Left ventricle myocardium superior (tissue), 1 donor: ENCODE measurements at regions not wholly inside any gene's neighbourhood (a gene's known extent, or its start where the extent isn't known, plus 50 kb on each side); places are given as distances from the start of the nearest gene placed in this dataset.
"Not testable (repeated sequence)": the region's sequence is repeated elsewhere in the genome, so short reads cannot be mapped to it uniquely, and the experiment has no call there.

Experiments
- ATAC-seq: fragments of 200-7000 bp; cut with Tn5 transposase; one replicate; pipeline ENCODE4 v1.9.1; 2020; ENCODE audit warnings: mild to moderate bottlenecking, moderate library complexity
- DNase-seq: peaks from one replicate; pipeline ENCODE4 v3.0.0-alpha.2; 2020
- intact Hi-C: fragments of 100-400 bp; cut with micrococcal nuclease; formaldehyde crosslinking; loops from one replicate; pipeline ENCODE4 v1.11.0; 2022
- donor health status: DM: no; HTN: yes; CAD: no; lungs with severe emphysema.

DNA sequence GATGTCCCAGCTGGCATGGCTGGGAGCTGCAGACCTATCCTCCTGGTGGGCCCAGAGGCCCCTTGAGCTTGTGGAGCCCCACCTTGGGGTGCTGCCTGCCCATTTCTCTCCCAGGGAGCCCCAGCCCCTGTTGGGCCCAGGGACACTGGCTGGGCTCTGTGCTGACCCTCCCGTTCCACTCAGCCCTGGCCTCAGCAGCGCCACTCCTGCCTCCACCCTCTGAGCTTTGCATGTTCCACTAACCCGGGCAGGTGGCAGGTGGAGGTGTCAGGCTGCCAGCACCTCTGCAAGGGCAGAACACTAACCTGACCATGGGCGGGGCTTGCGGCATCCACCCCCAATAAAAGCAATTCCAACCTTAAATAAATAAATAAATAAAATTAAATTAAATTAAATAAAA lies 299.2 kb downstream of the LRIG3 start:
- no peak for DNase-seq
- intact Hi-C loops: no loop called here
- no peak for ATAC-seq

DNA sequence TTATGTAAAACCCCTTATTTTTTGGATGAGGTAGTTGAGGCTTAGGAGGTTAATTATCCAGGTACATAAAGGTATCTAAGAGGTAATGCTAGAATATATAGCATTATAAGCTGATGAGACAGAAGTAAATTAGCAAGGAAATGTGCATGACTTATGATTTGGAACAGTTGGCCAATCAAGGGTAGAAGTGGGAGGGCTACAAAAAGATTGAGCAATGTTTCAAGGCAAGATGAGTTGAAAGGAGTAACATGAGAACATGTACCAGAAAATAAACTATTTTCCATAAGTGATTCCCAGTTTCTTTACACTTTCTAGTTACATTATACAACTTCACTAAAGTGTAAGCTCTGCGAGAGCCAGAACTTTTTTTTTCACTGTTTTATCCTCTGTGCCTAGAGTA lies 290.9 kb downstream of the LRIG3 start:
- no peak for ATAC-seq
- intact Hi-C loops: no loop called here
- DNase-seq: no peak

DNA sequence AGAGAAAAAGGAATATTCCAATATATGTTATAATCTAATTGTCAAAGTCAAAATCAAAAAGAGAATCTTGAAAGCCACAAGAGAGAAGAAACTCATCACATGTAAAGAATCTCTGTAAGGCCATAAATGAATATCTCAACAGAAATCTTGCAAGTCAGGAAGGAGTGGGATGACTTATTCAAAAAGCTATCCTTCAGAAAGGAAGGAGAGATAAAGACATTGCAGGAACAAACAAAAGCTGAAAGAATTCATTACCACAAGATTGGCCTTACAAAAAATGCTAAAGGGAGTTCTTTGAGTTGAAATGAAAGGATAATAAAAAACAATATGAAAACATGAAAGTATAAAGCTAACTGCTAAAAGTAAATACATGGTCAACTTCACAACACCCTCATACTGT lies 286.8 kb downstream of the LRIG3 start:
- ATAC-seq: no peak
- DNase-seq: no peak
- intact Hi-C loops: no loop called here

DNA sequence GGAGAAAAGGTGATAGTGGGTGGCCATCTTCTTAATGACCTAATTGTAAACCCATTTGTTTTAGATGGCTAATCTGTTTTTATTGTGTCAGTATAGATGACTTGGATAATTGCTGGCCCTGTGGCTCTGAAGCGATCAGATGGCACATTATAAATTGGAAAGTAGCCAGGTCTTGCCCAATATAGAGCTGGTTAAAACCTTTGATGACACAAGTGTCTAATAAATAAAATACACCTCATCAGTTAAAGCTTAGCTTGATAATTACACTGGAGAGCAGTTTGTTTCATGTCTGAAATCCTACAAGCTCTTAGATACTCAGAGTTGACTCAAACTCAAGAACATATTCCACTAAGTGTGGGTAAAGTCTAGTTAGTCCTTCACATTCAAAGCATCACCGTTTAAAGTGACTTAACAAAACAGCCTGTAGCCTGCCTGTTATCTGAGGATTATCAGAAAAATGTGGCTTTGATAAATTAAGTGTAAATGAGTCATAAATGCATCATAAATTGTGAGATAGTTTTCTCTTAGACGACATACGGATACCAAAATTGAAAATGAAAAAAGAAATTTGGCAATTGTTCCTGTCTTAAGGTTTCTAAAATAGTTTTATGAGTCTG lies 280.9 kb downstream of the LRIG3 start:
- intact Hi-C loops: no loop called here
- DNase-seq (no peak), ATAC-seq (no peak)

DNA sequence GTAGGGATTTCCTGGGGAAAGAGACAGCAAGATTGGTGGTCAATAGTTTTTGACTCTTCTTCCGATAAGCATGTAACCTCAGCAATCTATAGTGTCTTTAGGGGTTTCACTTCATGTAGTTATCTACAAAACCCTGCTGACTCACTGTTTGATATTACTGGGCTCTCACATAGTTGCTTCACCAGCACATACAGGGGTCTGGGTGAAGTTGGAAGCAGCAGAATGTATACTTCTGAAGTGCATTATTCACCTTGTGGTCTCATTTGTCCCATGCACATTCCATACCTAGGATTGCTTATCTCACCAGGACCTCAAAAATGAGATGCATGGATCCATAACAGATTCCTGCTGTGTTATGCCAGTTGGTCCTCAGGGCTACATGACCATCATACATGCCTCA lies 280.0 kb downstream of the LRIG3 start:
- no peak for ATAC-seq
- no peak for DNase-seq

DNA sequence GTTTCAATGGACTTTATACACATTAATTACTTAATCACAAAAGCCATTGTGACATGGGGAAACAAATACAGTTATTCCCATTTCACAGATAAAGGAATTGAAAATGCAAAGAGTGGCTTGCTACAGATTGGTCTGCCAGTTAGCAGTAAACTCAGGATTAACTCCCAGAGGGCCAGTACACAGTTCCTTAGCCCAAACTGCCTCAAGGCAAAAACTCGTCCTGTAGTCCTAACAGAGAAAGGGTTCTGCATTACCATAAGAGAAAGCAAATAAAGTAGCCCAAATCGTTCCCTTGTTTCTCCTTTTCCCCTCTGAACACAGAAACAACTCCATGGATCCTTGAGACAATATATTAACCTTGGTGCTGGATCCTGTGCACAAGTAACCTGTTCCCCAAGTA lies 274.4 kb downstream of the LRIG3 start:
- intact Hi-C loops: no loop called here

More for the DNA sequence above, 280.0 kb downstream of the LRIG3 start:
- intact Hi-C loops: no loop called here

DNA sequence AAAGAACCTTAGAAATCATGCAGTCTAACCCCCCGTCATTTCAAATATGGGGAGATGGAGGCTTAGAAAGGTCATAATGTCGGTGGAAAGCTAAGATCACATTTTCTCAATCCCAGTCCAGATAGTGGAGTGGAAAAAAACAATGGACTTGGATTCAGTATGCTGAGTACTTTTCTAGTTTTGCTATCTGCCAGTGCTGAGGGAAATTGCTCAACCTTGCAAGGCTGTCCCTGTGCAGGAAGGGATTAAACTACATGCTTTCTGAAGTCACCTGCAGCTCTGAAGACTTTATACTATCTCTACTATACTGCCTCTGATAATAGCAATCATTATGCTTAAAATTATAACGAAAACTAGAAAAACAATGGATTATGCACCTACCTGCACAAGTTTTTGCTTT lies 272.8 kb downstream of the LRIG3 start:
- ATAC-seq: no peak

More for the DNA sequence above, 274.4 kb downstream of the LRIG3 start:
- no peak for DNase-seq
- no peak for ATAC-seq

DNA sequence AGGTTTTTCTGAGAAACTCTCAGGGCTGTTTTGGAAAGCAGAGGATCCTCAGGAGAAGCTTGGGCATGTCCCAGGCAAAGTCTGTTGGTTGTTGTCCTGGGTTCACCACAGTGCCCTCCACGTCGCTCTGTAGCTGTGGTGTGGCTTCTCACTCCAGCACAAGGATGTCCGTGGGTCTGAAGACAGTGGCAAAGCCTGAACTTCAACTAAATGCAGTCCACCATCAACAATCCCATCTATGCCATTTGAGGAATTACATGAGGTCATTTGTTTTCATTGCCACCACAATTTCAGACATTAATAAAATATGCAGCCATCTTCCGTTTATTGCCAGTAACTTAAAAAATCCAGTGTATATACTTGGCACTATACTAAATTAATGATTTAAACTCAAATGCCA lies 272.1 kb downstream of the LRIG3 start:
- intact Hi-C loops: no loop called here
- DNase-seq: no peak
- no peak for ATAC-seq

More for the DNA sequence above, 272.8 kb downstream of the LRIG3 start:
- intact Hi-C loops: no loop called here
- DNase-seq: no peak

DNA sequence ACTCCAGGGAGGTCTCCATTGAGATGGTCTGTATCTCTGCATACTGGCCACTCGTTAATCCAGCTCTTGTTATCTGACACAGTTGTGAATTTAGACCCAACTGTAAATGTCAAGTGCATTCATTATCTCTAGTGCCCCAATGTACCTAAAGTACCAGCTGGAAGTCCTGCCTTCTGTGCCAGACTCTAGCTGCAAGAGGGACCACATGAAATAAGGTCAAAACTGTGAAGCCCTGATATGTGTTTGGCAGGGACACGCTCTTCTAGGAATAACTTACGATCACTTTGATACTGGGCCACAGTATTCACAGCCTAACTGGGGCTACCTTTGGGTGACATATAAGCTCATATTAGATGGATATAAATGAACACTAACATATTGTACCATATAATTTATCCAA lies 268.5 kb downstream of the LRIG3 start:
- intact Hi-C loops: no loop called here
- peak; percentile 95 for ATAC-seq

DNA sequence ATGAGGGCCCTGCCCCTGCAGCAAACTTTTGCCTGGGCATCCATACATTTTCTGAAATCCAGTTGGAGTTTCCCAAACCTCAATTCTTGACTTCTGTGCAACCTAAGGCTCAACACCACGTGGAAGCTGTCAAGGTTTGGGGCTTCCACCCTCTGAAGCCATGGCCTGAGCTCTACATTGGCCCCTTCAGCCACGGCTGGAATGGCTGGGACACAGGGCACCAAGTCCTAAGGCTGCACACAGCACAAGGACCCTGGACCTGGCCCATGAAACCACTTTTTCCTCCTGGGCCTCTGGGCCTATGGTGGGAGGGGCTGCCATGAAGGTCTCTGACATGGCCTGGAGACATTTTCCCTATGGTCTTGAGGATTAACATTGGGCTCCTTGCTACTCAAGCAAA lies 266.3 kb downstream of the LRIG3 start:
- ATAC-seq (no peak), DNase-seq (no peak)
- intact Hi-C loops: no loop called here

More for the DNA sequence above, 268.5 kb downstream of the LRIG3 start:
- no peak for DNase-seq

DNA sequence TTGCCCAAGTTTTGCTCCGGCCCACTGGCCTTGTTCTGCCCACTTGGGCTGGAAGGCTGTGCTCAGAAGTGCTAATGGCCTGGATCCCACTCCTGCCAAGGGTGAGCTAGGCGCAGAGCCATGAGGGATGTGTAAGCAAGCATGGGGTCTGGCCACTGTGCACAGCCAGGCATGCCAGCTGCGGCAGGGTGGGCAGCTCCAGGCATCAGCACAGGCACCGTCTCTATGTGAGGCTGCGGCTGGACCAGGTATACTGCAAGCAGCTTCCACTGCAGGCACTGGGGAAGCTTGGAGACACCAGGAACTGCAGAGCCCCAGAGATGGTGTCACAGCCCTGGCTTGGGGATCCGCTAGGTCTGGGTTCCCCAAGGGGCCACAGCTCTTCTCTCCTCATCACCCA lies 264.9 kb downstream of the LRIG3 start:
- intact Hi-C loops: no loop called here
- DNase-seq (no peak), ATAC-seq (no peak)

DNA sequence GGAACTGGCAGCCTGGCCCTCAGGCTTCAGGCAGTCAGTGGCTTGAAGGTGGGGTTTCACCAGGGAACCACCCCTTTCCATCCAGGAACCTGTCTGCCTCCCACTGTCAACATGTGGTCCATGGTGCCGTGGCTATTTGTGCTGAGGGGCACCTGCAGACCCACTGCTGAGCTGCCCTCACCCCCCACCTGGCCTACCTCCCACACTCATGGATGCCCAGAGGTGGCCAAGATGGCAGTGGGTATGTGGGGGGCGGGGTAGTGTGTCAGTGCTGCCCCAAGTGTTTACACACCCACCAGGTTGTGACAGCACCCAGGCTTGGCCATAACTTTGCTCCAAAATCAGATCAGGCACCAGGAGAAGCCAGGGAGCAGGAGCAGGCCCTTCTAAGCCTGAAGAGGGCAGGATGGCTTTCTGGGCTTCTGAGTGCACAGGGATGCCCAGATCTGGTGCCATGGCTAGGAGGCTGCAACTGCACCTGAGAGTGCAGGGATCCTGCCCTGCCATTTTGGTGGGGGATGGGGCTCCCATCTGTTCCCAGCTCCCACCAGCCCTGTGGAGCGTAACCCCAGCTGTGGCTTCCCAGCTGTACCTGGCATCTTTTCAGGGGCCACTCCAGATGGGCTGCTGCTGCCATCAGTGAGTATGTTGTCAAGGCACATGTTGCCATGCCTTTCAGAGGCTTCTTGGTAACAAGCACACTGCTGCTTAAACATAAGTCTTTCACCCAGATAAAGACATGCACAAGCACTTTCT lies 263.9 kb downstream of the LRIG3 start:
- intact Hi-C loops: no loop called here
- no peak for ATAC-seq
- DNase-seq: no peak

DNA sequence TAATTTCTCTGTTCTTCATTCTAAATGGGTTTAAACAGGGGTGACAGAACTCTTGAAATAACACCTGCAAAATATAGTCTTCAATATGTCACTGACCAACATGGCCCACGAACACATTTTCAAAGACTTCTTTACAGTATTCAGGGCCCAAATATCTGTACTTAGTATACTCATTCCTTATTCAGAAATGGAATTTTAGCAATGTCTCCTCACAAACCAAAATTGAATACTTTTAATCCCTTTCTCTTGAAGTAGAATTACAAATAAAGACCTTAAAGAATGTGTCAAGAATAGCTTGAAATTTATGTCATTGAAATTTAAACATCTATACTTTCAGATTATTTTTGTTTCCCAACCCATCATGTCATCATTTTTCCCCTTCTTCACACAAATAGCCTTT lies 263.1 kb downstream of the LRIG3 start:
- DNase-seq (no peak), ATAC-seq (no peak)
- intact Hi-C loops: no loop called here

DNA sequence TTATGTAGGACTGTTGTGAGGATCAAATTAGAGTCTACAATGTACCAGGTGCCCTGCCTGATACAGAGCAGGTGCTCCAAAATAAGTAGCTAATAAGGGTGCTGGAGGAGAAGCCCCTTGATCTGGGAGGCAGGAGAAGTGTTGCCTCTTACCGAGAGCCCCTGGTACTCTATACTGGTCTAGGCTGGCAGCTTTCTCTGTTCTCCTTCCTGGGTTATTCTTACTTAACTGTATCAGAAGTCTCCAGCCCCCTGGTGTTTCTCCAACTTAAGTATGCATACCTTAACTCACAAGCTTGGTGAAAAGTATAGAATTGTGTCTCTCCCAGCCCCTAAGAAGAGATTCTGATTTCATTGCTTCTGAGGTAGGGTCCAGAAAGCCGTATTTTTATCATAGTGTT lies 254.9 kb downstream of the LRIG3 start:
- ATAC-seq (no peak), DNase-seq (no peak)
- intact Hi-C loops: no loop called here

DNA sequence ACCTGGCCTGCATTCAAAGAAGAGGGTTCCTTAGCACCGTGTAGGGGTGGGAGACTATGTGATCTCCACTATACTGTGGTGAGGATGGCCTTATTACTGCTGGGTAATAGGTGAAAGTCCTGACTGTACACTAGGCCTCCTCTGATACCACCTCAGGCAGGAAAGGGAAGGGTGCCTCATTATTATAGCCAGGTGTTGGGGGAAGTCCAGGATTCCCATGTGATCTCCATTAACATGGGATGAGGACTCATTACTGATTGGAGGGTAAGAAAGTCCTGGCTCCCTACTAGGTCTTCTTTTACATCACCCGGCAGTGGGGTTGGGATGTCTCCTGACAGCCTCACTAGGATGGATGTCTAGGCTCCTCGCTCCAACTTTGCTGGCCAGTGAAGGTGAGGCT lies 252.1 kb downstream of the LRIG3 start:
- intact Hi-C loops: no loop called here

DNA sequence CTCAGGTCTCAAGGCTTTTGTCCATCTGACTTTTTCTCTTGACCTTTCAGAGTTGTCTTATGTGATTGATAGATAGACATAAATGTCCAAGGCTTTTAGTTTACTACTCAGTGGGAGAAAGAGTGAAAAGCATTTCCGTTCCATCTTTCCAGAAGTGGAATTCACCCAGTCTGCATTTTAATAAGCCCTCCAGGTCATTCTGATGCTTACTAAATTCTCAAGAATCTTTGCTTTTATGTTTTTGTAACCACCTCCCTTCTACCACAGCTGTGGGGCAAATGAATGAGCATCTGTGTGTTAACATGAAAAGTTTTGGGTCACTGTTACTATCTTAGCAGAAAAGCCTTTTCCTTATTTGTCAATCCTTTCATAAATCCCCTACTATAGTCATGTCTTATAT lies 251.4 kb downstream of the LRIG3 start:
- ATAC-seq (no peak), DNase-seq (no peak)
- intact Hi-C loops: no loop called here

More for the DNA sequence above, 252.1 kb downstream of the LRIG3 start:
- no peak for ATAC-seq
- no peak for DNase-seq

DNA sequence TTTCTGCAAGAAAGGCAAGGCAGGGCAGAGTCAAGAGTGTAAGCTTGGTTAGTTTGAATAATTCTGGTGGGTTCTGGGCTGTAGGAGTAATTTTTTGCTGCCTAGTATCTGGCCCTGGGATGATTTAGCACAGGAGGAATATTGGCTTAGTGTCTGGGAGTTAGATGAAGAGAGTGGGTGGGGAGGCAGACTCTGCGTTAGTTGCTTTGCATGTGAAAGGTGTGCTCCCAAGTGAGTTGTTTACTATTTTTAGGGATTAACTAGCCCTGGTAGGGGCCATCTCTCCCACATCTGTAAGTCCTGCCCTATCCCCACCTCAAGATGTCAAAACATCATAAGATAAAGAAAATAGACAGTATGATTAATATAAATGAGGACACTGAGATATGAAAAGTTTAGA lies 249.7 kb downstream of the LRIG3 start:
- DNase-seq: no peak
- intact Hi-C loops: no loop called here
- no peak for ATAC-seq

DNA sequence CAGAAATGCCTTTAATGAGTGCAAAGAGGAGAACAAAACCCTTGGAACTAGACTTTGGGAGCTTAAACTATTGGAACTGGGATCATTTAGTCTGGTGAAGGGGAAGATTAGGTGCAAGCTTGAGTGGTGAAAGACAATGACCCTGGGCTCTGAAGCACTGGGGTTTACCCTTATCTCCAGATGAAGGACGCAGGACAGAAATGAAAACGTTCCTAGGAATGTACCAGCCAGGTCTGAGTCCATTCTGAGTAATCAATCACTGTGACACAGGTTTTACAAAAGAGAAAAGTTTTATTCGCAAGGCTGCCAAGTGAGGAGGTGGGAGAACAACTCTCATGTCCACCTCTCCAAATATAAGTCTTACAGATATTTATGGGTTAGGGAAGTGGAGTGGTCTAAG lies 249.1 kb downstream of the LRIG3 start:
- ATAC-seq (no peak), DNase-seq (no peak)
- intact Hi-C loops: no loop called here

DNA sequence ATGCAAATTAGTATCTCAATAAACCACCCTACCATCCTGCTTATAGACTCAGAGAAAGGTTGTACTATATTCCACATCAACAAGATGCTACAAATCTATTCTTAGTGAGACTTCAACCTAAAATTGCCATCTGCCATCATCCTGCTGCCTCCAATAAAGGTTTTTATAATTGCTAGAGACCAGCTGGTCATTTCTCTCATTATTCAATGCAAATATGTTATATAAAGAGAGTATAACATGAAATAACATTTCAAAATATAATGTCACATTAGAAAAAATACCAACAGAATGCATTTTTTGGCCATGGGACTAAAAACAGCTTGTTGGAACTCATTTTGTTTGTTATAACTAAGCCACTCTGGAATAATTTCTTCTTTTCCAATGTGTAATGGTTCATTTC lies 247.3 kb downstream of the LRIG3 start:
- ATAC-seq: no peak
- intact Hi-C loops: no loop called here
- DNase-seq: no peak

DNA sequence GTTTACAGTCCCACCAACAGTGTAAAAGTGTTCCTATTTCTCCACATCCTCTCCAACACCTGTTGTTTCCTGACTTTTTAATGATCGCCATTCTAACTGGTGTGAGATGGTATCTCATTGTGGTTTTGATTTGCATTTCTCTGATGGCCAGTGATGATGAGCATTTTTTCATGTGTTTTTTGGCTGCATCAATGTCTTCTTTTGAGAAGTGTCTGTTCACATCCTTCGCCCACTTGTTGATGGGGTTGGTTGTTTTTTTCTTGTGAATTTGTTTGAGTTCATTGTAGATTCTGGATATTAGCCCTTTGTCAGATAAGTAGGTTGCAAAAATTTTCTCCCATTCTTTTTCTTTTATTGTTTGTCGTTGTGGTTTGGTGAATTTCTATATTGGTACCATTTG lies 242.5 kb downstream of the LRIG3 start:
- ATAC-seq, DNase-seq, intact Hi-C loops: not testable (repeated sequence)

DNA sequence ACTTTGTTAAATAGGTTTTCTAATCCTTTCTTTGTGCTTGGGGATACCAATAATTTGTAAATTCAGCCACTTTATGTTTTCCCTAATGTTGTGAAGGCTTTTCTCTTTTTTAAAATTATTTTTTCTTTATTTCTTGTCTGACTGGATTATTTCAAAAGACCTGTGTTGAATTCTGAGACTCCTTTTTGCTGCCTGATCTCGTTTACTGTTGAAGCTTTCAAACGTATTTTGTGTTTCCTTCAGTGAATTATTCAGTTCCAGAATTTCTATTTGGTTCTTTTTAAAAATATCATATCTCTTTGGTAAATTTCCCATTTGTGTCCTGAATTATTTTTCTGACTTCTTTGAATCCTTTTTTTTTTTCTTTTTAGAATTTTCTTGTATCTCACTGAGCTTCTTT lies 241.6 kb downstream of the LRIG3 start:
- ATAC-seq (no peak), DNase-seq (no peak)
- intact Hi-C loops: no loop called here
